ENCODE measurements at regions not wholly inside any gene's neighbourhood (a gene's known extent, or its start where the extent isn't known, plus 50 kb on each side); places are given as distances from the start of the nearest gene placed in this dataset.
"Not testable (repeated sequence)": the region's sequence is repeated elsewhere in the genome, so short reads cannot be mapped to it uniquely, and the experiment has no call there.

GRCh38 chr2:239831861-239832489, 193.2 kb downstream of the NDUFA10 start:
- 64 to 66% methylated on average over 4 of the region's 4 CpGs for WGBS, 2 donors
- FAIRE-seq, result no peak
- H3K36me3 ChIP-seq, result no peaks in the 10 kb centered on the region
- TF ChIP-seq CTCF (IDR thresholded peaks at IDR 0.05), result no peak
- ATAC-seq, result no peak
- DNase-seq, result no peak
- H3K27me3 ChIP-seq, result no peaks in the 10 kb centered on the region
- H3K27ac ChIP-seq, result no peak overlapping the region
- intact Hi-C loops (cut with DNase I), result no loop called here
- no peaks in the 10 kb centered on the region for H3K4me1 ChIP-seq
- H3K4me3 ChIP-seq, result no peak overlapping the region
- no peaks in the 10 kb centered on the region for H3K9me3 ChIP-seq

DNA sequence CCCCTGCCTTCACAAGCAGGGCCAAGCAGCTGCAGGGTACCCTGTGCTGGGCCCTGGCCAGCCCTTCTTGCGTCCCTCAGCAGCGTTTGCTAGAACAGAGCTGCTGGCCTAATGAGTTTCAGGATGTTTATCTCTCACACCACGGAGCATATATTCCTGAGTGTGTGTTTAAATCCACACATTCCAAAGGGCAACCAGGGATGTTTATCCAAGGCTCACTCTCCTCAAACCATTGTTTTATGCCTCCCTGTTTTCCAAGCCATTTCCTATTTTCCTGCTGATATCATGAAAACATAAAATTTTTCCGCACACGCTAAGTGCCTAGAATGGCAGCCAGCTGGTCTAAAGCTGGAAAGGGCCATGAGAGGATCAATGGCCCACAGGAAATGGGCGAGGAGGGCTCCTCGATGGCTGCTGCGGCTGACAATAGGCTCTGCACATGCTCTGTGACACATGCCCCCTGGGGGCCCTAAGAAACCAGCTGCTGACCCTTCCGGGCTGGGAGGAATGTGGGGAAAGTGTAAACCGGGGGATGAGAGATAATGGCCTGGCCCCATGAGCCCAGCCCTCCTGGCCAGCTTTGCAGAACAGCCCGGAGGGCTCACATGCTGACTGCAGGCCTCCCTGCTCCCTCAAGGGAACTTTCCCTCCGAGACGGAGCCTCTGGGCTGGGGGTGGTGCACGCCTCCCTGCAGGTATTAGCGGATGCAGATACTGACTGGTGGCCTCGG, 194.0 kb downstream of the NDUFA10 start:
- intact Hi-C loops (cut with DNase I), result no loop called here
- Histone ChIP-seq H3K27me3 (no peaks in the 10 kb centered on the region), H3K27ac (no peak overlapping the region), H3K36me3 (no peaks in the 10 kb centered on the region), H3K4me3 (no peak overlapping the region), H3K9me3 (no peaks in the 10 kb centered on the region), H3K4me1 (no peaks in the 10 kb centered on the region)
- no peak for FAIRE-seq
- no peak for TF ChIP-seq CTCF (IDR thresholded peaks at IDR 0.05)
- 41 to 48% methylated on average over 16 of the region's 16 CpGs for WGBS, 2 donors
- DNase-seq, result no peak
- ATAC-seq, result no peak

- intact Hi-C loops (cut with DNase I), result no loop called here
- Histone ChIP-seq H3K4me3 (no peak overlapping the region), H3K9me3 (no peaks in the 10 kb centered on the region), H3K4me1 (no peaks in the 10 kb centered on the region), H3K27me3 (no peaks in the 10 kb centered on the region), H3K36me3 (no peaks in the 10 kb centered on the region), H3K27ac (no peak overlapping the region)
- no peak for ATAC-seq
- TF ChIP-seq CTCF (IDR thresholded peaks at IDR 0.05), result no peak
- peak in 2 of 6 donors; percentile 0 to 31 for DNase-seq
- FAIRE-seq, result no peak
- WGBS, 2 donors, result 62 to 70% methylated on average over 9 of the region's 9 CpGs
These were observed 194.8 kb downstream of the NDUFA10 start for GRCh38 chr2:239830121-239831000.

DNA sequence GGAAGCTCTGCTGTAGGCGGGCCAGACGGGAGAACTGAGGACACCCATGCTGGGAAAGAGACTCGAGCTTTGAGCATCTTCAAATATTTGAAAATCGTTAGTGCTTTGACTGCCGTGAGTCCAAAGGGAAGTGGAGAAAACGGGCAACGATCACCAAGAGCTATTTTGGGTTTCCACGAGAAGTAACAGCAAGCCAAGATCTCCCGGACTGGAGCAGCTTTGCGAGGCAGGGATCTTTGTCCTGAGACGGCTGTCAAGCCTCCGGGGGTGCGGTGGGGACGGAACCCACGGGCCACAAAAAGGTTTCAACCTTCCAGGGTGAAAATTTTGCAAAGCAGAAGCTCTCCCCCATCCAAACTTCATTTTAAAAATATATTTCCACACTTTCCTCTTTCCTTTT, 195.8 kb downstream of the NDUFA10 start:
- H3K27me3 ChIP-seq, result no peaks in the 10 kb centered on the region
- no peaks in the 10 kb centered on the region for H3K36me3 ChIP-seq
- 36 to 51% methylated on average over 15 of the region's 15 CpGs for WGBS, 2 donors
- no peak for ATAC-seq
- H3K9me3 ChIP-seq, result no peaks in the 10 kb centered on the region
- intact Hi-C loops (cut with DNase I), result no loop called here
- H3K27ac ChIP-seq, result no peak overlapping the region
- H3K4me3 ChIP-seq, result no peak overlapping the region
- no peak for TF ChIP-seq CTCF (IDR thresholded peaks at IDR 0.05)
- peak in 1 of 6 donors; percentile 1 for DNase-seq
- no peak for FAIRE-seq
- no peaks in the 10 kb centered on the region for H3K4me1 ChIP-seq

DNA sequence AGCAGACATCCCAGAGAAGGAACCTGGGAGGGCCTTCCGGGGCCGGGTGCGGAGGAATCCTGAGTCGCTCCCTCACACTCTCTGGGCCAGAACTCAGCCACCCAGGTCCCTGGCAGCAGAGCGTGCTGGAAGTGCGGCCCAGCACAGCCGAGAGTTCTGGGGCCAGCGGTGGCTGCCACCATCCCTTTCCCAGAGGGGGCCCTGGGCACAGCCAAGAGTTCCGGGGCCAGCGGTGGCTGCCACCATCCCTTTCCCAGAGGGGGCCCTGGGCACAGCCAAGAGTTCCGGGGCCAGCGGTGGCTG, 196.2 kb downstream of the NDUFA10 start:
- H3K36me3 ChIP-seq; H3K9me3 ChIP-seq; H3K4me1 ChIP-seq; FAIRE-seq; DNase-seq; intact Hi-C loops (cut with DNase I); H3K27ac ChIP-seq; ATAC-seq; H3K4me3 ChIP-seq; H3K27me3 ChIP-seq: not testable (repeated sequence)
- 71 to 98% methylated on average over 8 to 12 of the region's 12 CpGs for WGBS, 2 donors

Data from pancreas (tissue), 10 donors.